ENCODE measurements at regions not wholly inside any gene's neighbourhood (a gene's known extent, or its start where the extent isn't known, plus 50 kb on each side); places are given as distances from the start of the nearest gene placed in this dataset.
"Not testable (repeated sequence)": the region's sequence is repeated elsewhere in the genome, so short reads cannot be mapped to it uniquely, and the experiment has no call there.

- DNase-seq (ENCODE audit: low read depth in 2 of 2), result not testable (repeated sequence)
These were observed 199.7 kb upstream of the WSB1 start for GRCh38 chr17:27094179-27094578.

GRCh38 chr17:27095821-27096220, 198.1 kb upstream of the WSB1 start:
- not testable (repeated sequence) for DNase-seq (ENCODE audit: low read depth in 2 of 2)

GRCh38 chr17:27099266-27099665, 194.6 kb upstream of the WSB1 start:
- DNase-seq (ENCODE audit: low read depth in 2 of 2), result not testable (repeated sequence)

- DNase-seq (ENCODE audit: low read depth in 2 of 2), result not testable (repeated sequence)
These were observed 189.2 kb upstream of the WSB1 start for GRCh38 chr17:27104605-27105221.

- DNase-seq (ENCODE audit: low read depth in 2 of 2), result no peak
These were observed 188.3 kb upstream of the WSB1 start for GRCh38 chr17:27105636-27106035.

GRCh38 chr17:27106347-27106981, 187.4 kb upstream of the WSB1 start:
- no peak for DNase-seq (ENCODE audit: low read depth in 2 of 2)

- DNase-seq (ENCODE audit: low read depth in 2 of 2), result no peak
These were observed 186.9 kb upstream of the WSB1 start for GRCh38 chr17:27106982-27107360.

GRCh38 chr17:27107386-27108328, 186.3 kb upstream of the WSB1 start:
- not testable (repeated sequence) for DNase-seq (ENCODE audit: low read depth in 2 of 2)

GRCh38 chr17:27109346-27109745, 184.6 kb upstream of the WSB1 start:
- no peak for DNase-seq (ENCODE audit: low read depth in 2 of 2)

GRCh38 chr17:27153005-27153404, 140.9 kb upstream of the WSB1 start:
- DNase-seq (ENCODE audit: low read depth in 2 of 2), result no peak

- no peak for DNase-seq (ENCODE audit: low read depth in 2 of 2)
These were observed 138.0 kb upstream of the WSB1 start for GRCh38 chr17:27155866-27156265.

GRCh38 chr17:27157297-27157696, 136.6 kb upstream of the WSB1 start:
- no peak for DNase-seq (ENCODE audit: low read depth in 2 of 2)

GRCh38 chr17:27157898-27158297, 136.0 kb upstream of the WSB1 start:
- DNase-seq (ENCODE audit: low read depth in 2 of 2), result no peak

GRCh38 chr17:27158382-27158781, 135.5 kb upstream of the WSB1 start:
- DNase-seq (ENCODE audit: low read depth in 2 of 2), result no peak

GRCh38 chr17:27180322-27180721, 113.6 kb upstream of the WSB1 start:
- DNase-seq (ENCODE audit: low read depth in 2 of 2), result no peak

- DNase-seq (ENCODE audit: low read depth in 2 of 2), result not testable (repeated sequence)
These were observed 112.5 kb upstream of the WSB1 start for GRCh38 chr17:27181379-27181925.

- DNase-seq (ENCODE audit: low read depth in 2 of 2), result no peak
These were observed 112.0 kb upstream of the WSB1 start for GRCh38 chr17:27181935-27182334.

- DNase-seq (ENCODE audit: low read depth in 2 of 2), result not testable (repeated sequence)
These were observed 96.4 kb upstream of the WSB1 start for GRCh38 chr17:27197505-27197904.

- no peak for DNase-seq (ENCODE audit: low read depth in 2 of 2)
These were observed 94.0 kb upstream of the WSB1 start for GRCh38 chr17:27199948-27200347.

GRCh38 chr17:27200476-27200875, 93.4 kb upstream of the WSB1 start:
- no peak for DNase-seq (ENCODE audit: low read depth in 2 of 2)

GRCh38 chr17:27203241-27203640, 90.7 kb upstream of the WSB1 start:
- no peak for DNase-seq (ENCODE audit: low read depth in 2 of 2)

GRCh38 chr17:27206447-27206846, 87.5 kb upstream of the WSB1 start:
- DNase-seq (ENCODE audit: low read depth in 2 of 2), result no peak
